ENCODE measurements at regions not wholly inside any gene's neighbourhood (a gene's known extent, or its start where the extent isn't known, plus 50 kb on each side); places are given as distances from the start of the nearest gene placed in this dataset.
"Not testable (repeated sequence)": the region's sequence is repeated elsewhere in the genome, so short reads cannot be mapped to it uniquely, and the experiment has no call there.

DNA sequence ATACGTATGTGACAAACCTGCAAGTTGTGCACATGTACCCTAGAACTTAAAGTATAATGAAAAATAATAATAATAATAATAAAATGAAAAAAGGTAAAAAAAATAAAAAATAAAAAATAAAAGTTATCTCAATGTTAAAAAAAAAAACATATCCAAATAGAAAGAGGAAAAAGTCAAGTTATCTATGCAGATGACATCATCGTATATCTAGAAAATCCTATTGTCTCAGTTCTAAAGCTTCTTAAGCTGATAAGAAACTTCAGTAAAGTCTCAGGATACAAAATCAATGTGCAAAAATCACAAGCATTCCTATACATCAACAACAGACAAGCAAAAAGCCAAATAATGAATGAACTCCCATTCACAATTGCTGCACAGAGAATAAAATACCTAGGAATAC, 466.6 kb upstream of the PHF14 start:
- TF ChIP-seq, protein P1, sequence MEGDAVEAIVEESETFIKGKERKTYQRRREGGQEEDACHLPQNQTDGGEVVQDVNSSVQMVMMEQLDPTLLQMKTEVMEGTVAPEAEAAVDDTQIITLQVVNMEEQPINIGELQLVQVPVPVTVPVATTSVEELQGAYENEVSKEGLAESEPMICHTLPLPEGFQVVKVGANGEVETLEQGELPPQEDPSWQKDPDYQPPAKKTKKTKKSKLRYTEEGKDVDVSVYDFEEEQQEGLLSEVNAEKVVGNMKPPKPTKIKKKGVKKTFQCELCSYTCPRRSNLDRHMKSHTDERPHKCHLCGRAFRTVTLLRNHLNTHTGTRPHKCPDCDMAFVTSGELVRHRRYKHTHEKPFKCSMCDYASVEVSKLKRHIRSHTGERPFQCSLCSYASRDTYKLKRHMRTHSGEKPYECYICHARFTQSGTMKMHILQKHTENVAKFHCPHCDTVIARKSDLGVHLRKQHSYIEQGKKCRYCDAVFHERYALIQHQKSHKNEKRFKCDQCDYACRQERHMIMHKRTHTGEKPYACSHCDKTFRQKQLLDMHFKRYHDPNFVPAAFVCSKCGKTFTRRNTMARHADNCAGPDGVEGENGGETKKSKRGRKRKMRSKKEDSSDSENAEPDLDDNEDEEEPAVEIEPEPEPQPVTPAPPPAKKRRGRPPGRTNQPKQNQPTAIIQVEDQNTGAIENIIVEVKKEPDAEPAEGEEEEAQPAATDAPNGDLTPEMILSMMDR (IDR thresholded peaks at IDR 0.05; ENCODE audit: insufficient read depth, low read length): no peak
- H3K4me3 ChIP-seq (ENCODE audit: low read depth, low read length): no peak overlapping the region
- DNase-seq (ENCODE audit: low read depth): no peak

DNA sequence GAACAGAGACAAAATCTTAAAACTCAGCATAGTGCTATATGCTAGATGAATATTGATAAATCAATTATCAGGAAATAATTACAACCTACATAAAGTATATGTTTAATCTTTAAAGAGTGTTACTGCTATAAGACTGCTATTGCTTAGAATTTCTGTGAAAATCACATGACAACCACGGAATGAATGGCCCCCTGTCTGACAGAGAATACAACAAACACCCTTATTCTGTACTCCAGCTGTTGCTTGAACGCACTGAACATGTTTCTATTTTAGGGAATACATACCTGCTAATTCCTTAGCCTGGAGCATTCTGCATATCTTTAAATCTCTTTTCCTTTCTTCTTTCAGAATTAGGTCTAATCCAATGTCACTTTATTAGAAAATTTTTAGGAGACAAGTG, 452.4 kb upstream of the PHF14 start:
- DNase-seq (ENCODE audit: low read depth): no peak
- TF ChIP-seq, protein P1 (IDR thresholded peaks at IDR 0.05; ENCODE audit: insufficient read depth, low read length): no peak
- H3K4me3 ChIP-seq (ENCODE audit: low read depth, low read length): no peak overlapping the region

DNA sequence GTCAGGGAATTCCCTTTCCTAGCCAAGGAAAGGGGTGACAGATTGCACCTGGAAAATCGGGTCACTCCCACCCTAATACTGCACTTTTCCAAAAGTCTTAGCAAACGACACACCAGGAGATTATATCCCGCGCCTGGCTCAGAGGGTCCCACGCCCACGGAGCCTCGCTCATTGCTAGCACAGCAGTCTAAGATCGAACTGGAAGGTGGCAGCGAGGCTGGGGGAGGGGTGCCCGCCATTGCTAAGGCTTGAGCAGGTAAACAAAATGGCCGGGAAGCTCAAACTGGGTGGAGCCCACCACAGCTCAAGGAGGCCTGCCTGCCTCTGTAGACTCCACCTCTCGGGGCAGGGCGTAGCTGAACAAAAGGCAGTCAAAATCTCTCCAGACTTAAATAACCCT, 440.2 kb upstream of the PHF14 start:
- not testable (repeated sequence) for DNase-seq (ENCODE audit: low read depth); H3K4me3 ChIP-seq (ENCODE audit: low read depth, low read length)

DNA sequence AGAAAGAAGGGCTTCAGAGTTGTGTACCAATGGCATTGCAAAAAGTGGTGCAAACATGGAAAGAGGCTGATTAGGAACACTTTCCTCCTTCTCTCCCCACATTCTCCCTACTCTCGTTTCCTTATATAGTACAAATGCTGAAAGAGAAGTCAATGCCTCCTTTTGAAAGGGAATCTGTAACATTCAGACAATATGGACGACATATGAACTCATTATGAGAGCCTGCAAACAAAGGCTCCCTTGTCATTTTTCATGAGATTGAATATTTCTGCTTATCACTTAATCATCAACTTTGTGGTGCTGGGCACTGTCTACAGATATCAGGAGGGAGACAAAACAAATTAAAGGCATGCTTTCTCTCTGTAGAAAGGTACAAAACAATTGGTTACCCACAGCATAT, 437.1 kb upstream of the PHF14 start:
- no peak overlapping the region for H3K4me3 ChIP-seq (ENCODE audit: low read depth, low read length)
- TF ChIP-seq, protein P1 (IDR thresholded peaks at IDR 0.05; ENCODE audit: insufficient read depth, low read length): no peak
- DNase-seq (ENCODE audit: low read depth): no peak

DNA sequence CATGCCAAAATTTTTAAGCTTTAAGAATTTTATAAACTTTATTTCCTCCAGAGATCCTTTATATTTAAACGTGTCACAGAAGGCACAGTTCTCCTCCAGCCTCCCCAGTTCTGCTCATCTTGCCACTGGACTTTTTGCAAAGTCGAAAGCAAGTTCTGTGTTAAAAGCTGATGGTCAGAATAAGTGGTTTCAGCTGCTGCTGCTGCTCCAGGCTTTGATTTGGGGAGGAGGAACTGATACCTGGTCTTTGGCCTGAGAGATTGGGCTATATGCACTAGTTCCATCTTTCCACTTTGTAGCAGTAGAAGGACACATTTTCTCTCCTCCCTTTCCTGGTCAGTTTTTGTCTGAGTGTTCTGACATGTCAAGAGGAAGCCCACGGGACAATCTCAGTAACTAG, 435.9 kb upstream of the PHF14 start:
- no peak overlapping the region for H3K4me3 ChIP-seq (ENCODE audit: low read depth, low read length)
- DNase-seq (ENCODE audit: low read depth): no peak
- TF ChIP-seq, protein P1 (IDR thresholded peaks at IDR 0.05; ENCODE audit: insufficient read depth, low read length): no peak

DNA sequence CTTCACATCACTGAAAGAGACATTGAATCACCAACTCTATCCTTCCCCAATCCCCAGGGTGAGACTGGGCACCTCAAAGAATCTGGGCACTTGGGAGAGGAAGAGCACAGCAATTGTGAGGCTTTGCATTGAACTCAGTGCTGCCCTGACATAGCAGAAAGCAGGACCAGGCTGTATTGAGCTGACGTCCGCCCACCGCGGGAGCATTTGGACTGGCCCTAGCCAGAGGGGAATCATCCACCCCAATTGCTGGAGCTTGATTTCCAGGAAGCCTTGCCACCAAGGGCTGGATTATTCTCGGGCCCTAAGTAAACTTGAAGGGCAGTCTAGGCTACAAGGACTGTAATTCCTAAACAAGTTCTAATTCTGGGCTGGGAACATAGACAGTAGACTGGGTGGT, 416.3 kb upstream of the PHF14 start:
- no peak overlapping the region for H3K4me3 ChIP-seq (ENCODE audit: low read depth, low read length)
- DNase-seq (ENCODE audit: low read depth): no peak
- TF ChIP-seq, protein P1 (IDR thresholded peaks at IDR 0.05; ENCODE audit: insufficient read depth, low read length): no peak

DNA sequence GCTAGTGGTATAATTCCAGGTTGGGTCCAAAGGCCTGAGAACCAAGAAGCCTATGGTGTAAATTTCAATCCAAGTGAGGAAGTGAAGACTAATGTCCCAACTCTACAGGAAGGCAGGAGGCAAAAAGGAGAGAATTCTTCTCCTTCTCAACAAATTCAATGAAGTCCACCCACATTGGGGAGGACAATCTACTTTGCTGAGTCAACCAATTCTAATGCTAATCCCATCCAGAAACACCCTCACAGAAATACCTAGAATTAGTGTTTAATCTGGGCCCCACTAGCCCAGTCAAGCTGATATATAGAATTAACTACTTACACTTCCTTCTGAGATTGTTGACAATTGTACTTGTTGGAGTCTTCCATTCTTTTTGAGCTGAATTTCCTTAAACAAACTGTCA, 413.2 kb upstream of the PHF14 start:
- H3K4me3 ChIP-seq (ENCODE audit: low read depth, low read length): no peak overlapping the region
- TF ChIP-seq, protein P1 (IDR thresholded peaks at IDR 0.05; ENCODE audit: insufficient read depth, low read length): no peak
- DNase-seq (ENCODE audit: low read depth): no peak
